ENCODE measurements at regions not wholly inside any gene's neighbourhood (a gene's known extent, or its start where the extent isn't known, plus 50 kb on each side); places are given as distances from the start of the nearest gene placed in this dataset.

DNA sequence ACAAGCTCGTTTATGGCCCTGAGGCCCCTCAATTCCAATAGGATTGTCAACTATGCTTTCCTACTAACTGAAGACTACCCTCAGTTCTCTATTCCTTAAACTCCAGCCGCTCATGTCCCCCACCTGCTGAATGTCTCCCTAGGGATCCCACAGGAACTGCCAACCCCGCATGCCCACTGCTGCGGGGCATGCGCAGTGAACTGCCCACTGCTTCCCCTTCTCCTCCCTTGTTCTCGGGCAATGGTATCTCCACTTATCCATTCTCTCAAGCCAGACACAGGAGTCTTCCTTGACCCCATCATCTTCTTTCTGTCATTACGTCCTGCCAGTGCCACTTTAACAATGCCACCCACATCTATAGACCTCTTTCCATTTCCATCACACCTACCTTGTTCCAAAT lies 90.0 kb downstream of the FGF18 start:
- BruUV-seq (replicated peaks), result no TSS peak
- no peak for ATAC-seq
- no peak for DNase-seq (ENCODE audit: low read depth, low spot score)
- ChIA-PET POLR2A (no interaction called here), CTCF (no interaction called here)
- in situ Hi-C loops (cut with HindIII; ENCODE audit: low pct_unique_long_range_greater_than_20kb, low sequenced_read_pairs), result no loop called here
- H3K9me3 ChIP-seq (ENCODE audit: control insufficient read depth, insufficient read depth, low read depth, low read length), result no peaks in the 10 kb centered on the region
- no peak overlapping the region for H3K27ac ChIP-seq (ENCODE audit: low read length)
- 0 out of 2 replicates have a peak, but pooled peaks cover 3% of the 10 kb centered on the region for H3K27me3 ChIP-seq (ENCODE audit: control insufficient read depth, insufficient read depth, low read length)
- no peaks in the 10 kb centered on the region for H3K36me3 ChIP-seq (ENCODE audit: control insufficient read depth, insufficient read depth, low read length)
- no peaks in the 10 kb centered on the region for H3K4me1 ChIP-seq (ENCODE audit: control insufficient read depth, insufficient read depth, low read length)
- H3K4me3 ChIP-seq (ENCODE audit: low read depth in 2 of 2, low read length in 2 of 2), result no peak overlapping the region
- no peak for TF ChIP-seq TCF7L2 (IDR thresholded peaks at IDR 0.05; ENCODE audit: low read depth, low read length)
- intact Hi-C loops (cut with micrococcal nuclease; ENCODE audit: unreplicated experiment), result no loop called here

DNA sequence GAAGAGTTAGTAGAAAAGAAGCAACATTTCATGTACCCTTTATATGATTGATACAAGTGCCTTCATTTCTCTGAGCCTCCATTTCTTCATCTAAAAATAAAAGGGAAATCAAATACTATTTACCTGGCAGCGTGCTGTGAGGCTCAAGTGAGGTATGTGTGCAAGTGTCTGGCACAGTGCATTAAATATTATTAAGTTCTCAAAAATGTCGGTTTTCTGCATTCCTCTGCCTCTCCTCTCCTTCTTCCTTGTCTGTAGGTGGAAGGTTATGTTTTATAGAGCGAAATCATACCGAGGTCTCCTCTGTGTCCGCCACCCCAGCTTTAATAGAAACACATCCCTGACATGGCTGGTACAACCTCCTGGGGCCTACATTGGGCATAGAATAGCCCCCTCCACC lies 93.0 kb downstream of the FGF18 start:
- TF ChIP-seq SIN3A (IDR thresholded peaks at IDR 0.05; ENCODE audit: borderline replicate concordance, insufficient read depth, low read depth, low read length), result no peak
- TF ChIP-seq, protein P1, sequence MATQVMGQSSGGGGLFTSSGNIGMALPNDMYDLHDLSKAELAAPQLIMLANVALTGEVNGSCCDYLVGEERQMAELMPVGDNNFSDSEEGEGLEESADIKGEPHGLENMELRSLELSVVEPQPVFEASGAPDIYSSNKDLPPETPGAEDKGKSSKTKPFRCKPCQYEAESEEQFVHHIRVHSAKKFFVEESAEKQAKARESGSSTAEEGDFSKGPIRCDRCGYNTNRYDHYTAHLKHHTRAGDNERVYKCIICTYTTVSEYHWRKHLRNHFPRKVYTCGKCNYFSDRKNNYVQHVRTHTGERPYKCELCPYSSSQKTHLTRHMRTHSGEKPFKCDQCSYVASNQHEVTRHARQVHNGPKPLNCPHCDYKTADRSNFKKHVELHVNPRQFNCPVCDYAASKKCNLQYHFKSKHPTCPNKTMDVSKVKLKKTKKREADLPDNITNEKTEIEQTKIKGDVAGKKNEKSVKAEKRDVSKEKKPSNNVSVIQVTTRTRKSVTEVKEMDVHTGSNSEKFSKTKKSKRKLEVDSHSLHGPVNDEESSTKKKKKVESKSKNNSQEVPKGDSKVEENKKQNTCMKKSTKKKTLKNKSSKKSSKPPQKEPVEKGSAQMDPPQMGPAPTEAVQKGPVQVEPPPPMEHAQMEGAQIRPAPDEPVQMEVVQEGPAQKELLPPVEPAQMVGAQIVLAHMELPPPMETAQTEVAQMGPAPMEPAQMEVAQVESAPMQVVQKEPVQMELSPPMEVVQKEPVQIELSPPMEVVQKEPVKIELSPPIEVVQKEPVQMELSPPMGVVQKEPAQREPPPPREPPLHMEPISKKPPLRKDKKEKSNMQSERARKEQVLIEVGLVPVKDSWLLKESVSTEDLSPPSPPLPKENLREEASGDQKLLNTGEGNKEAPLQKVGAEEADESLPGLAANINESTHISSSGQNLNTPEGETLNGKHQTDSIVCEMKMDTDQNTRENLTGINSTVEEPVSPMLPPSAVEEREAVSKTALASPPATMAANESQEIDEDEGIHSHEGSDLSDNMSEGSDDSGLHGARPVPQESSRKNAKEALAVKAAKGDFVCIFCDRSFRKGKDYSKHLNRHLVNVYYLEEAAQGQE (IDR thresholded peaks at IDR 0.05; ENCODE audit: insufficient read depth in 1 of 2, low read depth in 2 of 2, low read length in 1 of 2), result no peak
- TF ChIP-seq POLR2AphosphoS5 (IDR thresholded peaks at IDR 0.05; ENCODE audit: low read depth, low read length), result no peak
- TF ChIP-seq CTCF (IDR thresholded peaks at IDR 0.05), result no peak
- no peak for TF ChIP-seq TCF7L2 (IDR thresholded peaks at IDR 0.05; ENCODE audit: low read depth, low read length)
- ATAC-seq (no peak), DNase-seq (ENCODE audit: low read depth, low spot score) (no peak)
- H3K4me1 ChIP-seq (ENCODE audit: control insufficient read depth, insufficient read depth, low read length), result no peaks in the 10 kb centered on the region
- no peaks in the 10 kb centered on the region for H3K36me3 ChIP-seq (ENCODE audit: control insufficient read depth, insufficient read depth, low read length)
- BruUV-seq (replicated peaks), result no TSS peak
- ChIA-PET POLR2A (no interaction called here), CTCF (no interaction called here)
- in situ Hi-C loops (cut with HindIII; ENCODE audit: low pct_unique_long_range_greater_than_20kb, low sequenced_read_pairs), result no loop called here
- H3K9me3 ChIP-seq (ENCODE audit: control insufficient read depth, insufficient read depth, low read depth, low read length), result no peaks in the 10 kb centered on the region
- intact Hi-C loops (cut with micrococcal nuclease; ENCODE audit: unreplicated experiment), result no loop called here
- no peak overlapping the region for H3K4me3 ChIP-seq (ENCODE audit: low read depth in 2 of 2, low read length in 2 of 2)
- H3K27me3 ChIP-seq (ENCODE audit: control insufficient read depth, insufficient read depth, low read length), result 0 out of 2 replicates have a peak, but pooled peaks cover 3% of the 10 kb centered on the region
- H3K27ac ChIP-seq (ENCODE audit: low read length), result no peak overlapping the region

GRCh38 chr5:171513591-171513990 lies 94.1 kb downstream of the FGF18 start:
- ChIA-PET CTCF (no interaction called here), POLR2A (no interaction called here)
- TF ChIP-seq, protein P1 (IDR thresholded peaks at IDR 0.05; ENCODE audit: insufficient read depth in 1 of 2, low read depth in 2 of 2, low read length in 1 of 2), result no peak
- TF ChIP-seq CTCF (IDR thresholded peaks at IDR 0.05) (no peak), SIN3A (IDR thresholded peaks at IDR 0.05; ENCODE audit: borderline replicate concordance, insufficient read depth, low read depth, low read length) (no peak)
- Histone ChIP-seq H3K4me1 (ENCODE audit: control insufficient read depth, insufficient read depth, low read length) (no peaks in the 10 kb centered on the region), H3K9me3 (ENCODE audit: control insufficient read depth, insufficient read depth, low read depth, low read length) (no peaks in the 10 kb centered on the region), H3K4me3 (ENCODE audit: low read depth in 2 of 2, low read length in 2 of 2) (no peak overlapping the region), H3K27me3 (ENCODE audit: control insufficient read depth, insufficient read depth, low read length) (0 out of 2 replicates have a peak, but pooled peaks cover 3% of the 10 kb centered on the region), H3K36me3 (ENCODE audit: control insufficient read depth, insufficient read depth, low read length) (no peaks in the 10 kb centered on the region), H3K27ac (ENCODE audit: low read length) (no peak overlapping the region)
- BruUV-seq (replicated peaks), result no TSS peak
- in situ Hi-C loops (cut with HindIII; ENCODE audit: low pct_unique_long_range_greater_than_20kb, low sequenced_read_pairs), result no loop called here
- no peak for DNase-seq (ENCODE audit: low read depth, low spot score)
- intact Hi-C loops (cut with micrococcal nuclease; ENCODE audit: unreplicated experiment), result no loop called here
- ATAC-seq, result no peak

Data from Panc1 (cell line).